AG09319 (cell line): ENCODE measurements at regions not wholly inside any gene's neighbourhood (a gene's known extent, or its start where the extent isn't known, plus 50 kb on each side); places are given as distances from the start of the nearest gene placed in this dataset.

Source experiments
- DNase-seq: peaks from one replicate; pipeline ENCODE4 v3.0.0-alpha.2; 2010; ENCODE audit warnings: low read depth; ENCODE audit errors: extremely low read depth
- CTCF ChIP-seq: IDR thresholded peaks from 2 replicates; pipeline ENCODE4 v1.5.1; 2011; ENCODE audit warnings: low read depth, mild to moderate bottlenecking, inconsistent platforms, low read length, moderate library complexity

DNA sequence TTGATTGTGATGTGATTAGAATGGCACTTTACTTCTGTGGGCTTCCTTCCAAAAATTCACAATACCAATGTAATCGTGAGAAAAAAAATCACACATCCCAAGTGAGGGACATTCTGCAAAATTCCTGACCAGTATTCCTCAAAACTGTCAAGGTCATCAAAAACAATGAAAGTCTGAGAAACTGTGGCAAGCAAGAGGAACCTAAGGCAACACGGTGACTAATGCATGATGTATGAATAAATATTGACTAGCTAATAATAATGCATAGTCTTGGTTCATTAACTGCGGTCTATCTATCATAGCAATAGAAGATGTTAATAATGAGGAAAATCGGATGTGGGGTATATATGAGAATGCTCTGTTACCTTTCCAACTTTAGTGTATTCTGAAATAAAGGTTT lies 159.0 kb downstream of the RFC3 start:
- no peak for DNase-seq
- TF ChIP-seq CTCF = no peak

DNA sequence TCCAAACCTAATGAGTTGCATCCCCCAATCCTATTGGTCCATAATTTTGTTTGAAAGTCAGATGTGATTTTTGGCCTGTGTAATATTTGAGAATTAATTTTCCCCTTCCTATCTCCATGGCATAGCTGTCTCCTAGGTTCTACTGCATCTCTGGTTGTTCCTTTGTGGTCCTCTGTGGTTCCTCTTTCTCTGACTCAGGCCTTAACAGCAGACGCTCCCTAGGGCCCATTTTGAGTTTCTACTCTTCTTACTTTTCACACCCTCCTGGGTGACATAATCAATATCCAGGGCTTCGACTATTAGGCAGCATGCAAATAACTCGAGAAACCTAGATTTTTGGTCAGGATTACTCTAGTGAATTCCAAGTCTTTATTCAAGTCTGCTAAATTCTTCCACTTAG lies 160.7 kb downstream of the RFC3 start:
- DNase-seq = no peak
- no peak for TF ChIP-seq CTCF

DNA sequence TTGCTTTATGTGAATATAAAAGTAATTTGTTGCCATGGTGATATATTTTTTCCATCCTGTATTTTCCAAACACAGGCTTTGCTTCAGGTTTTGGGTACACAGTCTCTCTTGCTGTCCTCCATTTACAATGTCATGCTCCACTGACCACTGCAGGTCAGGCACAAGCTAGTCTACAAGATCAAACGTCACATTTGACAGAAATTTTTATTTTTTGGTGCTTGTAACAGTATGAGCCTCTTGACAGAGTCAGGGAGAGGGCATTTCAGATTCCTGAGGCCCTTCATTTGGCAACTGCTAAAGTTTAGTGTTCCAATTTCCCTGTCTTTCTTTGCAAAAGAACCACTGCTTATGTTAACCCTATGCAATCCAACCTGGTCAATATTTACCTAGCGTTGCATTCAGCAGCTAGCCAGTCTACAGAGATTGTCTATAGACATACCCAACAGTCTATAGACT lies 175.0 kb downstream of the RFC3 start:
- DNase-seq = no peak
- TF ChIP-seq CTCF = no peak

DNA sequence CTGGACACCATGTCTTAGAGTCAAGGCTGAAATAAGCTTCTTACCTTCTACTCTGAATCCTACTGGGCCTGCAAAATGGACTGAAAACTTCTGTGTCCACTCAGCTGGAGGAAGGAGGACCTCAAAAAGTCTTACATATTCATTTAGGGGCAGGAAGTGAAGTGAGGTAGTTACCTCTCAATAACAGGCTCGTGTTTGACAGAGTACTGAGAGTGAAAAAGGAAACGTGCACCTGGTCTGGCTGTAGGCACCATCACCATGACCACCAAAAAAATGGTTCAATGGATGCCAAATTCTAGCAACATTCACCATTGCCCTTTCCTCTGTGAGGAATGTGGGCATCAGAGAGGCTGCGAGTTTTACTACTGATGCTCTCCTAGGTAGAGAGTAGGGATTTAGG lies 176.2 kb downstream of the RFC3 start:
- no peak for TF ChIP-seq CTCF
- no peak for DNase-seq

DNA sequence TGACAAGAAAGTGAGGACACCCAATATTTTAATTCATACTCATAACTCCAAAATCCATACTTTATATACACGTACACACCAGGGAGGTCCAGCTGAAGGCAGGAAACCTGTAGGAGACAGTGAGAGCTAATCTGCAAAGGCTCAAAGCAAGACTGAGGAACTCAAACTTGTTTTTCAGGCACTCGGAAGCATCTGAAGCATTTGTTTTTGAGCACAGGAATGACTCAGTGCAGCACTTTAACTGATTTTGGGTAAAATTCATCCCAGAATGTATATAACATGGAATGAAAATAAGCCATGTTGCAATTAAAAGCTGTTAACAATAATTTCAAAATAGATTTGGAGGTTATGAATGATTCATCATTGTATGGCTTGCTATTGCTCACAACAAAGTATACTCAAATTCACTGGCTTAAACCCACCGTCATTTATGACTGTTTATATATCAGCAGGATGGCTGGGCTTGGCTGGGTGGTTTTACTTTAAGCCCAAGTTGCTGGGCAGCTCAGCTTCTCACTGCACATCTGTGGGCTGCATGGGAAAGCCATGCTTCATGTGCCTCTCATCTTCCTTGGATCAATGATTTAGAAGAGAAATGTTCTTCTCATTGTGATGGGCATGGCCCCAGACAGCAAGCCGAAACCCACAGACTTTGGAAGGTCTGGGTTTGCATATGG lies 177.0 kb downstream of the RFC3 start:
- TF ChIP-seq CTCF = no peak
- no peak for DNase-seq

GRCh38 chr13:33996636-33997035 lies 178.7 kb downstream of the RFC3 start:
- no peak for TF ChIP-seq CTCF
- DNase-seq = no peak

- DNase-seq = no peak
- no peak for TF ChIP-seq CTCF
These were observed 179.6 kb downstream of the RFC3 start for GRCh38 chr13:33997574-33997973.
